Thyroid gland (tissue), 4 donors: ENCODE measurements at regions not wholly inside any gene's neighbourhood (a gene's known extent, or its start where the extent isn't known, plus 50 kb on each side); places are given as distances from the start of the nearest gene placed in this dataset.

ENCODE experiments used
- POLR2A ChIP-seq, 2 donors: fragments of 450-650 bp; IDR thresholded peaks; one replicate each; pipeline ENCODE4 v1.6.1; 2017; ENCODE audit warnings: antibody characterized with exemption in 2 of 2, mild to moderate bottlenecking in 2 of 2, moderate library complexity in 1 of 2
- TF ChIP-seq, protein P1 (sequence below), 6 experiments: fragments of 200-600 bp in 3 of 6; fragments of 450-650 bp in 3 of 6; sonication (generic) in 3 of 6; IDR thresholded peaks; one replicate each; pipeline ENCODE4 v1.5.1; 2016 to 2019; ENCODE audit warnings: antibody characterized with exemption in 6 of 6, mild to moderate bottlenecking in 2 of 6, inconsistent platforms in 1 of 6, moderate library complexity in 1 of 6

GRCh38 chr12:111256629-111257434 lies 112.1 kb downstream of the PHETA1 start:
- TF ChIP-seq, protein P1, sequence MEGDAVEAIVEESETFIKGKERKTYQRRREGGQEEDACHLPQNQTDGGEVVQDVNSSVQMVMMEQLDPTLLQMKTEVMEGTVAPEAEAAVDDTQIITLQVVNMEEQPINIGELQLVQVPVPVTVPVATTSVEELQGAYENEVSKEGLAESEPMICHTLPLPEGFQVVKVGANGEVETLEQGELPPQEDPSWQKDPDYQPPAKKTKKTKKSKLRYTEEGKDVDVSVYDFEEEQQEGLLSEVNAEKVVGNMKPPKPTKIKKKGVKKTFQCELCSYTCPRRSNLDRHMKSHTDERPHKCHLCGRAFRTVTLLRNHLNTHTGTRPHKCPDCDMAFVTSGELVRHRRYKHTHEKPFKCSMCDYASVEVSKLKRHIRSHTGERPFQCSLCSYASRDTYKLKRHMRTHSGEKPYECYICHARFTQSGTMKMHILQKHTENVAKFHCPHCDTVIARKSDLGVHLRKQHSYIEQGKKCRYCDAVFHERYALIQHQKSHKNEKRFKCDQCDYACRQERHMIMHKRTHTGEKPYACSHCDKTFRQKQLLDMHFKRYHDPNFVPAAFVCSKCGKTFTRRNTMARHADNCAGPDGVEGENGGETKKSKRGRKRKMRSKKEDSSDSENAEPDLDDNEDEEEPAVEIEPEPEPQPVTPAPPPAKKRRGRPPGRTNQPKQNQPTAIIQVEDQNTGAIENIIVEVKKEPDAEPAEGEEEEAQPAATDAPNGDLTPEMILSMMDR (IDR thresholded peaks at IDR 0.05), result no peak
- TF ChIP-seq POLR2A (IDR thresholded peaks at IDR 0.05), result no peak
